HepG2 (cell line): ENCODE measurements at regions not wholly inside any gene's neighbourhood (a gene's known extent, or its start where the extent isn't known, plus 50 kb on each side); places are given as distances from the start of the nearest gene placed in this dataset.

Experiments
- GABPB1 ChIP-seq: IDR thresholded peaks from 2 replicates; pipeline ENCODE4 v1.6.1; 2016; ENCODE audit warnings: mild to moderate bottlenecking, missing genetic modification reagents, moderate library complexity, missing compliant biosample characterization
- GTF3A ChIP-seq: sonication (generic); formaldehyde crosslinking; conservative IDR thresholded peaks from 2 replicates; pipeline ENCODE4 v1.4.0; 2020; ENCODE audit warnings: mild to moderate bottlenecking, missing genetic modification reagents
- HNF4G ChIP-seq, 2 experiments: sonication (generic) in 1 of 2; formaldehyde crosslinking in 1 of 2; IDR thresholded peaks; 2 replicates each; pipeline versions ENCODE4 v1.4.0 to v1.6.1; 2011 to 2020; ENCODE audit warnings: borderline replicate concordance in 2 of 2, low read depth in 2 of 2, mild to moderate bottlenecking in 2 of 2, low read length in 1 of 2, missing genetic modification reagents in 1 of 2, moderate library complexity in 1 of 2
- IRF2 ChIP-seq: IDR thresholded peaks from 2 replicates; pipeline ENCODE4 v1.6.1; 2018; ENCODE audit warnings: missing genetic modification reagents, missing compliant biosample characterization
- MEIS1 ChIP-seq: sonication (generic); formaldehyde crosslinking; IDR thresholded peaks from 2 replicates; pipeline ENCODE4 v1.9.0; 2021; ENCODE audit warnings: mild to moderate bottlenecking, missing genetic modification reagents, moderate library complexity, borderline replicate concordance
- NFKB2 ChIP-seq: sonication (generic); formaldehyde crosslinking; IDR thresholded peaks from 2 replicates; pipeline ENCODE4 v1.4.0; 2020; ENCODE audit warnings: missing genetic modification reagents, borderline replicate concordance
- NR2F2 ChIP-seq: IDR thresholded peaks from 2 replicates; pipeline ENCODE4 v1.6.1; 2012; ENCODE audit warnings: low read depth, inconsistent platforms, borderline replicate concordance
- PRMT3 ChIP-seq: sonication (generic); formaldehyde crosslinking; IDR thresholded peaks from 2 replicates; pipeline ENCODE4 v1.8.1; 2022; ENCODE audit warnings: low read depth, mild to moderate bottlenecking, moderate library complexity, missing genetic modification reagents, borderline replicate concordance
- REPIN1 ChIP-seq: sonication (generic); formaldehyde crosslinking; IDR thresholded peaks from 2 replicates; pipeline ENCODE4 v1.8.0; 2022; ENCODE audit warnings: missing genetic modification reagents, low read depth, mild to moderate bottlenecking, borderline replicate concordance
- SIN3B ChIP-seq: fragments of 150-350 bp; IDR thresholded peaks from 2 replicates; pipeline ENCODE4 v1.6.1; 2014; ENCODE audit warnings: low read length
- SRSF1 ChIP-seq: fragments of 200-400 bp; formaldehyde crosslinking; optimal IDR thresholded peaks from 2 replicates; pipeline ENCODE3; 2017; ENCODE audit warnings: mild to moderate bottlenecking, low read depth, low read length, moderate library complexity
- ZFAT ChIP-seq: sonication (generic); formaldehyde crosslinking; conservative IDR thresholded peaks from 2 replicates; pipeline ENCODE4 v1.8.1; 2023; ENCODE audit warnings: missing genetic modification reagents, inconsistent platforms
- ZNF264 ChIP-seq: sonication (generic); formaldehyde crosslinking; IDR thresholded peaks from 2 replicates; pipeline ENCODE4 v1.4.0; 2020; ENCODE audit warnings: missing genetic modification reagents
- ZNF292 ChIP-seq: sonication (generic); formaldehyde crosslinking; IDR thresholded peaks from 2 replicates; pipeline ENCODE4 v1.8.1; 2022; ENCODE audit warnings: mild to moderate bottlenecking, low read depth, missing genetic modification reagents, borderline replicate concordance
- ZNF451 ChIP-seq: sonication (generic); formaldehyde crosslinking; IDR thresholded peaks from 2 replicates; pipeline ENCODE4 v1.5.0; 2020; ENCODE audit warnings: mild to moderate bottlenecking, missing genetic modification reagents
- ZNF460 ChIP-seq: sonication (generic); formaldehyde crosslinking; IDR thresholded peaks from 2 replicates; pipeline ENCODE4 v1.5.1; 2020; ENCODE audit warnings: missing genetic modification reagents, mild to moderate bottlenecking, borderline replicate concordance
- ZNF746 ChIP-seq: sonication (generic); formaldehyde crosslinking; IDR thresholded peaks from 2 replicates; pipeline ENCODE4 v1.8.0; 2022; ENCODE audit warnings: mild to moderate bottlenecking, missing genetic modification reagents
- ZNF773 ChIP-seq: sonication (generic); formaldehyde crosslinking; IDR thresholded peaks from 2 replicates; pipeline ENCODE4 v1.4.0; 2020; ENCODE audit warnings: missing genetic modification reagents, borderline replicate concordance
- ZNF780A ChIP-seq: sonication (generic); formaldehyde crosslinking; IDR thresholded peaks from 2 replicates; pipeline ENCODE4 v1.8.0; 2022; ENCODE audit warnings: mild to moderate bottlenecking, missing genetic modification reagents, moderate library complexity
- ZSCAN31 ChIP-seq: sonication (generic); formaldehyde crosslinking; IDR thresholded peaks from 2 replicates; pipeline ENCODE4 v1.5.0; 2020; ENCODE audit warnings: low read depth, mild to moderate bottlenecking, missing genetic modification reagents
- TF ChIP-seq, protein P1 (sequence below): sonication (generic); formaldehyde crosslinking; IDR thresholded peaks from 2 replicates; pipeline ENCODE4 v1.5.1; 2020; ENCODE audit warnings: missing genetic modification reagents, mild to moderate bottlenecking, borderline replicate concordance
- TF ChIP-seq, protein P2 (sequence below): sonication (generic); formaldehyde crosslinking; IDR thresholded peaks from 2 replicates; pipeline ENCODE4 v1.4.0; 2020; ENCODE audit warnings: missing genetic modification reagents
- TF ChIP-seq, protein P3 (sequence below): sonication (generic); formaldehyde crosslinking; IDR thresholded peaks from 2 replicates; pipeline ENCODE4 v1.5.0; 2020; ENCODE audit warnings: mild to moderate bottlenecking, missing genetic modification reagents
- TF ChIP-seq, protein P4 (sequence below): sonication (generic); formaldehyde crosslinking; IDR thresholded peaks from 2 replicates; pipeline ENCODE4 v1.8.0; 2022; ENCODE audit warnings: mild to moderate bottlenecking, missing genetic modification reagents, moderate library complexity

DNA sequence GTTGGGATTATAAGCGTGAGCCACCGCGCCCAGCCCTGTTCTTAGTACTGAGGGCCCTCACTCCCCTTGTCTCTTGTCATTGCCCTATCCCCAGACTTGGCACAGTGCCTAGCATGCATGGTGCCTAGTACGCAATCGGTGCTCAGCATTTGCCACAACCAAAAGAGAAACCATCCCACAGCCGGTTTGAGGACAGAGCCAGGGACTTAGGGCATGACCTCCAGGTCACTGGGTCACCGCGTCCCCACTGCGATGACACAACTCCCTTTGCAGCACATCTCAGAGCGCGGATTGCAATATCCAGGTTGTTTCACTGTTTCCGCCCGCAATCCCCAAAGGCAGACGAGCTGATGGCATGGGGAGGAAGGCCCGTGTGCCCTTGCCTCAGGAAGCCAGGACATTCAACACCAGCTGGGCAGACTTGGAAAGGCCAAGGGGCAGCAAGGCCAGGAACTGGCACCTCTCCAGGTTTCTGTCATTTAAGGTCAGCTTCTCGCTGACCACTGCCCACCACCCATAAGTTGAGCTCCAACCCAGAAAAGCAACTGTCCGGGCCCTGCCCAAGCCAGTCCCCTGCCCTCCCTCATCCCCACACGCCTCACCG is 274.5 kb downstream of the MRTFB start (continued):
- TF ChIP-seq MEIS1 (peak; percentile 33; the same call in 1 of the 2 replicates), PRMT3 (CRISPR knock-in tag) (peak; percentile 64; the same call in 1 of the 2 replicates), ZNF264 (CRISPR knock-in tag) (no peak), ZNF292 (CRISPR knock-in tag) (peak; percentile 90), IRF2 (0 out of 2 replicates have a peak, but pooled peaks have one; percentile 14), NR2F2 (peak; percentile 95), ZNF460 (no peak), ZSCAN31 (CRISPR knock-in tag) (no peak), ZFAT (no peak), NFKB2 (CRISPR knock-in tag) (no peak), HNF4G (IDR thresholded peaks at IDR 0.05; ENCODE audit: borderline replicate concordance, low read depth, low read length) (peak; percentile 9; the same call in 1 of the 2 replicates), HNF4G (CRISPR knock-in tag; IDR thresholded peaks at IDR 0.05; ENCODE audit: borderline replicate concordance, low read depth) (no peak), ZNF746 (CRISPR knock-in tag) (peak; percentile 68; the same call in 1 of the 2 replicates), ZNF773 (CRISPR knock-in tag) (no peak), GABPB1 (CRISPR knock-in tag) (no peak), SIN3B (no peak), ZNF451 (CRISPR knock-in tag) (0 out of 2 replicates have a peak, but pooled peaks have one; percentile 63), ZNF780A (CRISPR knock-in tag) (no peak; the same call in 1 of the 2 replicates), SRSF1 (no peak), REPIN1 (no peak; the same call in 1 of the 2 replicates), GTF3A (CRISPR knock-in tag) (no peak)
- TF ChIP-seq, protein P1, sequence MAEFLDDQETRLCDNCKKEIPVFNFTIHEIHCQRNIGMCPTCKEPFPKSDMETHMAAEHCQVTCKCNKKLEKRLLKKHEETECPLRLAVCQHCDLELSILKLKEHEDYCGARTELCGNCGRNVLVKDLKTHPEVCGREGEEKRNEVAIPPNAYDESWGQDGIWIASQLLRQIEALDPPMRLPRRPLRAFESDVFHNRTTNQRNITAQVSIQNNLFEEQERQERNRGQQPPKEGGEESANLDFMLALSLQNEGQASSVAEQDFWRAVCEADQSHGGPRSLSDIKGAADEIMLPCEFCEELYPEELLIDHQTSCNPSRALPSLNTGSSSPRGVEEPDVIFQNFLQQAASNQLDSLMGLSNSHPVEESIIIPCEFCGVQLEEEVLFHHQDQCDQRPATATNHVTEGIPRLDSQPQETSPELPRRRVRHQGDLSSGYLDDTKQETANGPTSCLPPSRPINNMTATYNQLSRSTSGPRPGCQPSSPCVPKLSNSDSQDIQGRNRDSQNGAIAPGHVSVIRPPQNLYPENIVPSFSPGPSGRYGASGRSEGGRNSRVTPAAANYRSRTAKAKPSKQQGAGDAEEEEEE (CRISPR knock-in tag), result no peak
- TF ChIP-seq, protein P2, sequence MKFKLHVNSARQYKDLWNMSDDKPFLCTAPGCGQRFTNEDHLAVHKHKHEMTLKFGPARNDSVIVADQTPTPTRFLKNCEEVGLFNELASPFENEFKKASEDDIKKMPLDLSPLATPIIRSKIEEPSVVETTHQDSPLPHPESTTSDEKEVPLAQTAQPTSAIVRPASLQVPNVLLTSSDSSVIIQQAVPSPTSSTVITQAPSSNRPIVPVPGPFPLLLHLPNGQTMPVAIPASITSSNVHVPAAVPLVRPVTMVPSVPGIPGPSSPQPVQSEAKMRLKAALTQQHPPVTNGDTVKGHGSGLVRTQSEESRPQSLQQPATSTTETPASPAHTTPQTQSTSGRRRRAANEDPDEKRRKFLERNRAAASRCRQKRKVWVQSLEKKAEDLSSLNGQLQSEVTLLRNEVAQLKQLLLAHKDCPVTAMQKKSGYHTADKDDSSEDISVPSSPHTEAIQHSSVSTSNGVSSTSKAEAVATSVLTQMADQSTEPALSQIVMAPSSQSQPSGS, result no peak
- TF ChIP-seq, protein P3, sequence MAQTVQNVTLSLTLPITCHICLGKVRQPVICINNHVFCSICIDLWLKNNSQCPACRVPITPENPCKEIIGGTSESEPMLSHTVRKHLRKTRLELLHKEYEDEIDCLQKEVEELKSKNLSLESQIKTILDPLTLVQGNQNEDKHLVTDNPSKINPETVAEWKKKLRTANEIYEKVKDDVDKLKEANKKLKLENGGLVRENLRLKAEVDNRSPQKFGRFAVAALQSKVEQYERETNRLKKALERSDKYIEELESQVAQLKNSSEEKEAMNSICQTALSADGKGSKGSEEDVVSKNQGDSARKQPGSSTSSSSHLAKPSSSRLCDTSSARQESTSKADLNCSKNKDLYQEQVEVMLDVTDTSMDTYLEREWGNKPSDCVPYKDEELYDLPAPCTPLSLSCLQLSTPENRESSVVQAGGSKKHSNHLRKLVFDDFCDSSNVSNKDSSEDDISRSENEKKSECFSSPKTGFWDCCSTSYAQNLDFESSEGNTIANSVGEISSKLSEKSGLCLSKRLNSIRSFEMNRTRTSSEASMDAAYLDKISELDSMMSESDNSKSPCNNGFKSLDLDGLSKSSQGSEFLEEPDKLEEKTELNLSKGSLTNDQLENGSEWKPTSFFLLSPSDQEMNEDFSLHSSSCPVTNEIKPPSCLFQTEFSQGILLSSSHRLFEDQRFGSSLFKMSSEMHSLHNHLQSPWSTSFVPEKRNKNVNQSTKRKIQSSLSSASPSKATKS (CRISPR knock-in tag), result no peak
- TF ChIP-seq, protein P4, sequence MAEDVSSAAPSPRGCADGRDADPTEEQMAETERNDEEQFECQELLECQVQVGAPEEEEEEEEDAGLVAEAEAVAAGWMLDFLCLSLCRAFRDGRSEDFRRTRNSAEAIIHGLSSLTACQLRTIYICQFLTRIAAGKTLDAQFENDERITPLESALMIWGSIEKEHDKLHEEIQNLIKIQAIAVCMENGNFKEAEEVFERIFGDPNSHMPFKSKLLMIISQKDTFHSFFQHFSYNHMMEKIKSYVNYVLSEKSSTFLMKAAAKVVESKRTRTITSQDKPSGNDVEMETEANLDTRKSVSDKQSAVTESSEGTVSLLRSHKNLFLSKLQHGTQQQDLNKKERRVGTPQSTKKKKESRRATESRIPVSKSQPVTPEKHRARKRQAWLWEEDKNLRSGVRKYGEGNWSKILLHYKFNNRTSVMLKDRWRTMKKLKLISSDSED, result no peak
